IMR-90 (cell line): ENCODE measurements at regions not wholly inside any gene's neighbourhood (a gene's known extent, or its start where the extent isn't known, plus 50 kb on each side); places are given as distances from the start of the nearest gene placed in this dataset.

Experiments used
- ATAC-seq: fragments of 200-7000 bp; cut with Tn5 transposase; 2 replicates; pipeline ENCODE4 v1.9.1; 2020; ENCODE audit warnings: low read depth, mild to moderate bottlenecking, moderate library complexity
- BruUV-seq: library from RNA; stranded (reverse); fragments of 400-500 nt; replicated peaks from 2 replicates; lab custom pipeline; 2021; lab: Mats Ljungman, UMichigan
- CTCF ChIA-PET: fragments of 300-600 bp; formaldehyde crosslinking; extraction: SDS; loops from one replicate; lab custom pipeline; 2021; ENCODE audit warnings: antibody characterized with exemption; lab: Yijun Ruan, JAX
- POLR2A ChIA-PET: fragments of 300-600 bp; sonication (Branson Sonifier 250); formaldehyde crosslinking; loops from one replicate; lab custom pipeline; 2022; ENCODE audit warnings: antibody characterized with exemption; ENCODE audit not compliant: unreplicated experiment; lab: Charles Lee
- DNase-seq: peaks from one replicate; pipeline ENCODE4 v3.0.0; 2013
- H2AFZ ChIP-seq: replicated peaks from 2 replicates; pipeline ENCODE3; 2013; ENCODE audit warnings: low read length, mild to moderate bottlenecking; ENCODE audit not compliant: poor library complexity
- H2AK5ac ChIP-seq: 2 replicates; pipeline ENCODE4 v1.6.1; 2013; ENCODE audit warnings: low read depth, low read length, inconsistent platforms
- H2AK9ac ChIP-seq: replicated peaks from 2 replicates; pipeline ENCODE3; 2013; ENCODE audit warnings: mild to moderate bottlenecking, low read depth, low read length, moderate library complexity; ENCODE audit not compliant: poor library complexity
- H2BK120ac ChIP-seq: 2 replicates; pipeline ENCODE4 v1.6.1; 2013; ENCODE audit warnings: low read depth, low read length, inconsistent platforms
- H2BK15ac ChIP-seq: 3 replicates; pipeline ENCODE4 v1.6.1; 2013; ENCODE audit warnings: low read depth, low read length, inconsistent platforms
- H2BK20ac ChIP-seq: 2 replicates; pipeline ENCODE4 v1.6.1; 2013; ENCODE audit warnings: low read depth, mild to moderate bottlenecking, inconsistent platforms, low read length, moderate library complexity
- H2BK5ac ChIP-seq: 2 replicates; pipeline ENCODE4 v1.6.1; 2013; ENCODE audit warnings: mild to moderate bottlenecking, low read depth, low read length, inconsistent platforms; ENCODE audit not compliant: poor library complexity, severe bottlenecking
- H3K14ac ChIP-seq: replicated peaks from 2 replicates; pipeline ENCODE4 v1.6.1; 2013; ENCODE audit warnings: low read depth, low read length, inconsistent platforms
- H3K18ac ChIP-seq: 2 replicates; pipeline ENCODE4 v1.6.1; 2013; ENCODE audit warnings: low read depth, low read length, control low read depth
- H3K23ac ChIP-seq: 2 replicates; pipeline ENCODE4 v1.6.1; 2013; ENCODE audit warnings: low read depth, low read length, inconsistent platforms
- H3K27ac ChIP-seq: 2 replicates; pipeline ENCODE4 v1.5.1; 2013; ENCODE audit warnings: mild to moderate bottlenecking, control low read depth, low read length; ENCODE audit not compliant: insufficient read depth
- H3K27me3 ChIP-seq: 2 replicates; pipeline ENCODE4 v1.6.1; 2013; ENCODE audit warnings: low read length; ENCODE audit not compliant: control insufficient read depth, insufficient read depth
- H3K36me3 ChIP-seq: 2 replicates; pipeline ENCODE4 v1.6.1; 2013; ENCODE audit warnings: low read length, mixed read lengths; ENCODE audit not compliant: control insufficient read depth, insufficient read depth
- H3K4ac ChIP-seq: 2 replicates; pipeline ENCODE4 v1.6.1; 2013; ENCODE audit warnings: low read depth, low read length, inconsistent platforms
- H3K4me1 ChIP-seq: 2 replicates; pipeline ENCODE4 v1.6.1; 2013; ENCODE audit warnings: low read length, mixed read lengths; ENCODE audit not compliant: control insufficient read depth, insufficient read depth
- H3K4me2 ChIP-seq: 2 replicates; pipeline ENCODE4 v1.6.1; 2013; ENCODE audit warnings: low read depth, mild to moderate bottlenecking, control low read depth, low read length, moderate library complexity
- H3K4me3 ChIP-seq: 2 replicates; pipeline ENCODE4 v1.5.1; 2013; ENCODE audit warnings: low read depth, mild to moderate bottlenecking, control low read depth, low read length, moderate library complexity; ENCODE audit not compliant: insufficient read depth
- H3K56ac ChIP-seq: 2 replicates; pipeline ENCODE4 v1.6.1; 2013; ENCODE audit warnings: low read length, inconsistent platforms; ENCODE audit not compliant: insufficient read depth; ENCODE audit errors: extremely low read depth
- H3K79me1 ChIP-seq, 2 experiments: 2 replicates each; pipeline ENCODE4 v1.6.1; 2013; ENCODE audit warnings: low read length in 2 of 2, inconsistent platforms in 1 of 2, low read depth in 1 of 2
- H3K9ac ChIP-seq: 2 replicates; pipeline ENCODE4 v1.6.1; 2013; ENCODE audit warnings: low read depth, low read length, control low read depth
- H3K9me1 ChIP-seq: 2 replicates; pipeline ENCODE4 v1.6.1; 2013; ENCODE audit warnings: low read length, inconsistent platforms; ENCODE audit not compliant: insufficient read depth
- H3K9me3 ChIP-seq: 2 replicates; pipeline ENCODE4 v1.6.1; 2013; ENCODE audit warnings: low read length; ENCODE audit not compliant: control insufficient read depth, insufficient read depth
- H4K20me1 ChIP-seq: 2 replicates; pipeline ENCODE4 v1.6.1; 2013; ENCODE audit warnings: low read length, inconsistent platforms; ENCODE audit not compliant: insufficient read depth
- H4K5ac ChIP-seq: 2 replicates; pipeline ENCODE4 v1.6.1; 2013; ENCODE audit warnings: mild to moderate bottlenecking, low read depth, low read length, control low read depth
- H4K8ac ChIP-seq, 2 experiments: 2 replicates each; pipeline ENCODE4 v1.6.1; 2013; ENCODE audit warnings: low read depth in 2 of 2, low read length in 2 of 2, control low read depth in 1 of 2, inconsistent platforms in 1 of 2
- H4K91ac ChIP-seq: 2 replicates; pipeline ENCODE4 v1.6.1; 2013; ENCODE audit warnings: low read depth, low read length, inconsistent platforms; ENCODE audit not compliant: insufficient read depth
- FOS ChIP-seq: fragments of 150-350 bp; IDR thresholded peaks from 2 replicates; pipeline ENCODE4 v1.6.1; 2016; ENCODE audit warnings: low read depth, low read length
- MAZ ChIP-seq: IDR thresholded peaks from 2 replicates; pipeline ENCODE4 v1.6.1; 2012; ENCODE audit warnings: low read depth, mild to moderate bottlenecking, low read length, improper control_type of control experiment, moderate library complexity, borderline replicate concordance
- MXI1 ChIP-seq: IDR thresholded peaks from 2 replicates; pipeline ENCODE4 v1.6.1; 2012; ENCODE audit warnings: low read depth, mild to moderate bottlenecking, low read length, moderate library complexity, borderline replicate concordance
- NFE2L2 ChIP-seq: fragments of 150-350 bp; IDR thresholded peaks from 2 replicates; pipeline ENCODE4 v1.6.1; 2016; ENCODE audit warnings: low read depth, mild to moderate bottlenecking, low read length
- WGBS, 2 experiments: methylation state at CpG; one replicate each; pipeline versions ENCODE4 v1.1.5 to v1.1.7; 2013; ENCODE audit warnings: missing lambda C conversion rate in 2 of 2; ENCODE audit not compliant: insufficient read length in 1 of 2; ENCODE audit errors: extremely low coverage in 2 of 2; 5-methylcytosine and 5-hydroxymethylcytosine counted together
- dilution Hi-C: fragments of 300-500 bp; cut with HindIII; formaldehyde crosslinking; loops from one replicate; pipeline ENCODE4 v1.14.3; 2018; ENCODE audit warnings: low sequenced_read_pairs; ENCODE audit not compliant: unreplicated experiment
- in situ Hi-C: fragments of 300-500 bp; cut with MboI; formaldehyde crosslinking; loops from 3 replicates; pipeline ENCODE4 v1.14.3; 2019; ENCODE audit warnings: low sequenced_read_pairs, inconsistent platforms, mixed read lengths
- intact Hi-C: fragments of 100-400 bp; cut with micrococcal nuclease; formaldehyde crosslinking; loops from 2 replicates; pipeline ENCODE4 v1.10.0; 2022
- TF ChIP-seq, protein P1 (sequence below): conservative IDR thresholded peaks from 2 replicates; pipeline ENCODE4 v1.5.1; 2012; ENCODE audit warnings: mild to moderate bottlenecking, low read depth, low read length, improper control_type of control experiment

DNA sequence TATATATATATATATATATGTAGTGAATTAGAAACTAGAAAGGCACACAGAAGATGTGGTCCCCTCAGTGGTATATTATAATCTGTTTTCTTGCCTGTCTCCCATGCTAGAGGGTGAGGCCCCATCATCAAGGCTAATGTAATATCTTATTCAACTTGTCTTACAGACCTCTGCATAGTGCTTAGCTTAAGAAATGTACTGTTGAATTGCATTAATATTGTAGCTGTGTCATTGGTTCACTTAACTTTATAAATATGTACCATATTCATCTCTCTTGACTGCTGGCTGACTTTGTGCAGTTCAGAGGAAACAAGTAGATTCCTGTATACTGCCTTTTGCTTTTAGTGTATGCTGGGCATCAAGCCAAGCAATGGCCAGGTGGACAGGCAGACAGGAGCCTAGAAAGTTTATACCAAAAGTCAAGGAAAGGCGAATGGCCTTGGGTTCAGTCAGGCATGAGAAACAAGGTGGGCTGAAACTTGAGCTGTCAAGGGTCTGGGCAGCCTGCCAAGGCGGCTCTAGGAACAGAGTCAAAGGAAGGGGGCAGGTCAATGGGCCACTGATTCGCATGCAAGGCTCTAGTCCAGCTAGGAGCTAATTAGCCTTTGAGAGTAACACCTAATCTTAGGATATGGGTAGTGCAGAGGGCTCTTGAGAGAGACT lies 78.8 kb upstream of the LEF1 start:
- no peak for ATAC-seq
- Histone ChIP-seq H3K9ac (no peak overlapping the region), H3K18ac (no peak overlapping the region), H3K4ac (no peak overlapping the region), H2BK15ac (no peak overlapping the region), H2AFZ (no peak overlapping the region), H2BK5ac (no peak overlapping the region), H3K4me1 (no peaks in the 10 kb centered on the region), H3K14ac (no peak overlapping the region), H4K8ac (no peak overlapping the region), H2BK20ac (no peak overlapping the region), H3K23ac (no peak overlapping the region), H3K9me1 (no peaks in the 10 kb centered on the region), H3K4me2 (no peak overlapping the region), H3K27ac (no peak overlapping the region), H3K79me1 (no peaks in the 10 kb centered on the region), H3K36me3 (no peaks in the 10 kb centered on the region), H4K20me1 (no peaks in the 10 kb centered on the region), H3K4me3 (no peak overlapping the region), H2AK9ac (no peak overlapping the region), H3K9me3 (no peaks in the 10 kb centered on the region), H2AK5ac (no peak overlapping the region), H4K5ac (no peak overlapping the region), H2BK120ac (no peak overlapping the region), H3K56ac (no peak overlapping the region), H4K91ac (no peak overlapping the region), H3K27me3 (no peaks in the 10 kb centered on the region)
- TF ChIP-seq, protein P1, sequence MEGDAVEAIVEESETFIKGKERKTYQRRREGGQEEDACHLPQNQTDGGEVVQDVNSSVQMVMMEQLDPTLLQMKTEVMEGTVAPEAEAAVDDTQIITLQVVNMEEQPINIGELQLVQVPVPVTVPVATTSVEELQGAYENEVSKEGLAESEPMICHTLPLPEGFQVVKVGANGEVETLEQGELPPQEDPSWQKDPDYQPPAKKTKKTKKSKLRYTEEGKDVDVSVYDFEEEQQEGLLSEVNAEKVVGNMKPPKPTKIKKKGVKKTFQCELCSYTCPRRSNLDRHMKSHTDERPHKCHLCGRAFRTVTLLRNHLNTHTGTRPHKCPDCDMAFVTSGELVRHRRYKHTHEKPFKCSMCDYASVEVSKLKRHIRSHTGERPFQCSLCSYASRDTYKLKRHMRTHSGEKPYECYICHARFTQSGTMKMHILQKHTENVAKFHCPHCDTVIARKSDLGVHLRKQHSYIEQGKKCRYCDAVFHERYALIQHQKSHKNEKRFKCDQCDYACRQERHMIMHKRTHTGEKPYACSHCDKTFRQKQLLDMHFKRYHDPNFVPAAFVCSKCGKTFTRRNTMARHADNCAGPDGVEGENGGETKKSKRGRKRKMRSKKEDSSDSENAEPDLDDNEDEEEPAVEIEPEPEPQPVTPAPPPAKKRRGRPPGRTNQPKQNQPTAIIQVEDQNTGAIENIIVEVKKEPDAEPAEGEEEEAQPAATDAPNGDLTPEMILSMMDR: no peak
- no peak for TF ChIP-seq MXI1
- no peak for TF ChIP-seq FOS
- no peak for TF ChIP-seq NFE2L2
- no peak for TF ChIP-seq MAZ
- DNase-seq: no peak
- in situ Hi-C loops (no loop called here), intact Hi-C loops (no loop called here), dilution Hi-C loops (no loop called here)
- CTCF ChIA-PET: interaction anchor here (1.6 kb wide), 1 partner anchor 11 kb away, joined by 4 read pairs; no protein-coding TSS in a partner anchor
- no CpG with 5 or more reads among the region's 3 CpGs for WGBS, 2 experiments
- POLR2A ChIA-PET: no interaction called here
- no TSS peak for BruUV-seq
